ENCODE measurements at regions not wholly inside any gene's neighbourhood (a gene's known extent, or its start where the extent isn't known, plus 50 kb on each side); places are given as distances from the start of the nearest gene placed in this dataset.

DNA sequence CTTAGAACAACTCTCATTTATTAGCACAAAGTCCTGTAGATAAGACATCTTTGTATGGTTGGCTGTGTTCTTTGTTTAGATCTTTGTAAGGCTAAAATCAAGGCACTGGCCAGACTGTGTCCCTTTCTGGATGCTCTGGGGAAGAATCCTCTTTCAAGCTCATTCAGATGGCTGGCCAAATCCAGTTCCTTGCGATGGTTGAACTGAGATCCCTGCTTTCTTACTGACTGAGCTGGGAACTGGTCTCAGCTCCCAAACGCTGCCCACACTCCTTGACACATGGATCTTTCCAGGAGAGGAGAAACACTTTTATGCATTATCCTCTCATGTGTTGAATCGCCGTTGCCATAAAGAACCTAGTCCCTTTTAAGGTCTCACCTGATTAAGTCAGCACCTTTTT lies 586.5 kb upstream of the IGFBP3 start:
- TF ChIP-seq, protein P1, sequence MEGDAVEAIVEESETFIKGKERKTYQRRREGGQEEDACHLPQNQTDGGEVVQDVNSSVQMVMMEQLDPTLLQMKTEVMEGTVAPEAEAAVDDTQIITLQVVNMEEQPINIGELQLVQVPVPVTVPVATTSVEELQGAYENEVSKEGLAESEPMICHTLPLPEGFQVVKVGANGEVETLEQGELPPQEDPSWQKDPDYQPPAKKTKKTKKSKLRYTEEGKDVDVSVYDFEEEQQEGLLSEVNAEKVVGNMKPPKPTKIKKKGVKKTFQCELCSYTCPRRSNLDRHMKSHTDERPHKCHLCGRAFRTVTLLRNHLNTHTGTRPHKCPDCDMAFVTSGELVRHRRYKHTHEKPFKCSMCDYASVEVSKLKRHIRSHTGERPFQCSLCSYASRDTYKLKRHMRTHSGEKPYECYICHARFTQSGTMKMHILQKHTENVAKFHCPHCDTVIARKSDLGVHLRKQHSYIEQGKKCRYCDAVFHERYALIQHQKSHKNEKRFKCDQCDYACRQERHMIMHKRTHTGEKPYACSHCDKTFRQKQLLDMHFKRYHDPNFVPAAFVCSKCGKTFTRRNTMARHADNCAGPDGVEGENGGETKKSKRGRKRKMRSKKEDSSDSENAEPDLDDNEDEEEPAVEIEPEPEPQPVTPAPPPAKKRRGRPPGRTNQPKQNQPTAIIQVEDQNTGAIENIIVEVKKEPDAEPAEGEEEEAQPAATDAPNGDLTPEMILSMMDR (IDR thresholded peaks at IDR 0.05): no peak

DNA sequence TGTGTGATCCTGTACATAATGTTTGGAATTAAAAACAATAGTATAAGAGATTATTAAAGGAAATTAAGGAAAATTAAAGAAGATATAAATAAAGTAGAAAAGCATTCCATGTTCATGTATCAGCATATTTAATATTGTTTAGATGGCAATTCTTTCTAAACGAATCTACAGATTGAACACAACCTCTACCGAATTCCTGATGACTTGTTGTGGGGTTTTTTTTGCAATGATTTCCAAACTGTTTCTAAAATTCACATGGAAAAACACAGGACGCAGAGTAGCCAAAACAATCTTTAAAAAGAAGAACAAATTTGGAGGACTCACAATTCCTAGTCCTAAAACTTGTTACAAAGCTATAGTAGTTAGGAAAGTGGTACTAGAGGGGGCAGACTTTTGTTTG lies 573.4 kb upstream of the IGFBP3 start:
- TF ChIP-seq, protein P1 (IDR thresholded peaks at IDR 0.05): no peak

DNA sequence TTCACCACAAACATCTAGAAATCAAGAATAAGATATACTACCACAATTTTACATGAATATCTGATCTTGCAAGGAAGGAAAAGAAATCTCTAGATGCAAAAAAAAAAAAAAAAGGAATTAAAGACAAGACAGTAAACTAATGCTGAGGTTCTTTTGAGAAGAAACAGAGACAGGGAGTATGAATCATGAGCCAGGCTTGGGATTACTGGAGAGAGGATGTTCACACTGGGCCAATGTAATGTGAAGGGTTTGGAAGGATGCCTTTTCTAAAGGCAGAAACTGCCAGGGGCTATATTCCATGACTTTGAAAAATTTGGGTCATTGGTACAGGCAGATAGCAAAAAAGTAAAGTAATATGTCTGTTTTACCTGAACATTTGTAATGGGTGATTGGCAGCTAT lies 573.0 kb upstream of the IGFBP3 start:
- TF ChIP-seq, protein P1 (IDR thresholded peaks at IDR 0.05): no peak

DNA sequence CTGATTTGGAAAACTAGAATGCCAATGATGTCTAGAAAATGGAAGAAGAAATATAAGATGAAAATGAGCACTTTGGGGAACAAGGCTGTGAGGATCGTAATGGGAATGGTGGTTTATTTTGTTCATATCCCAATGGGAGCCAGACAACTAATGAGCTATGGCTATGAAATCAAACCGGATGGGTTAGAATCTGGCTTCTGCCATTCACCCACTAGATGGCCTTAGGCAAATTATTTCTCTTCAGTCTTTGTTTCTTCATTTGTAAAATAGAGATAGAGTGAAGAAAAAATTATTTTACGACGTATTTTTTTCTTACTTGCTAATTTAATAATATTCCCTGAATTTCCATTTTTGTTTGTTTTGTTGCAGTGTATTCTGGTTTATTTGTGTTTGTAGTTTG lies 572.1 kb upstream of the IGFBP3 start:
- TF ChIP-seq, protein P1 (IDR thresholded peaks at IDR 0.05): peak; percentile 41; the same call in 1 of the 2 replicates

DNA sequence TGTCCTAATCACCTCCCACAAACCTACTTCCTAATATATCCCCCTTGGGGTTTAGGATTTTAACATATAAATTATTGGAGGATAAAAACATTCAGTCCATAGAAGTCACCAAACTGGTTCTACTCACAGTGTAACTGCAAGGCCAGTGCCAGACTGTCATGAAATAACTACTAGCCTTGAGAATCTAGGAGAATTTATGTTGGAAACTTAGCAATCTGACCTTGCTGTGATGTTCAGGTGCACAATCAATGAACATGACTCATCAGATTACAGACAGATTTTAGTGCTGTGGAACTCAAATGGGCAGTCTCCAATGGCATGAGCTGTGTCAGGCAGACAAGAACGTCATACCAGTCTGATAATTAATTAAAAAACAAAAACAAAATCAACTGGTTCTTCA lies 571.4 kb upstream of the IGFBP3 start:
- TF ChIP-seq, protein P1 (IDR thresholded peaks at IDR 0.05): no peak

DNA sequence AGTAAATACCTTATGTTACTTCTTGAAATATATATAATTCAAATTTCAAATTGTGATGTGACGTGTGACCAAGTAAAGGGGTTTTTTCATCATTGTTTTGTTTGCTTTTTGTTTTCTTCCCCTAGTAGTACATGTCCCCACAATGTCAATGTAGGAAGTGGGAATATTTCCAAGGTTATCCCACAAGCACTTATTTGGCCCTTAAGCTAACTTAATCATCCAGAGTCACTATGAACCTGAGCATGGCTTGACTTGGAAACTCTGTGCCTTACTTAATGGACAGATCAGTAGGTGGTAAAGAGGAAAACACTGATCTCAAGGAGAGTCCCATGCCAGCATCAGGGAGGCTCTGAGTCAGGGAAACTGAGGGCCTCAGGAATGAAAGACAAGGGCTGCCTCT lies 569.3 kb upstream of the IGFBP3 start:
- TF ChIP-seq, protein P1 (IDR thresholded peaks at IDR 0.05): no peak

DNA sequence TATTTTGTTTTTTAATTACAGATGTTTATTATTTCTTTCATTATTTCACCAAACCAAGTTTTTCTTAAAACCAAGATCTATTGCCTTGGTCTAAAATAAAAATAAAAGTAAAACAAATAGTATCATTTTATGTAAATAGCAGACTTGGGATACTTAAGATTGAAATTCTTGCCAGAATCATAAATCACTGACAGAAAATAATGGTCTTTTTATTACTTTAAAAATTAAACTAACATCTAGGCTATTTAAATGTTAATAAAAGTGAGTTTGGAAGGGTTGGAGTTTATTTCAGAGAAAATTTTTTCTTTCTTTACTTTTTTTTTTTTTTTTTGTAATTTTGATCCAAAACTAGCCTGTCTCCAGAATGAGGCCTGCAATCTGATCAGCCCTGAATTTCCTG lies 568.0 kb upstream of the IGFBP3 start:
- TF ChIP-seq, protein P1 (IDR thresholded peaks at IDR 0.05): no peak

DNA sequence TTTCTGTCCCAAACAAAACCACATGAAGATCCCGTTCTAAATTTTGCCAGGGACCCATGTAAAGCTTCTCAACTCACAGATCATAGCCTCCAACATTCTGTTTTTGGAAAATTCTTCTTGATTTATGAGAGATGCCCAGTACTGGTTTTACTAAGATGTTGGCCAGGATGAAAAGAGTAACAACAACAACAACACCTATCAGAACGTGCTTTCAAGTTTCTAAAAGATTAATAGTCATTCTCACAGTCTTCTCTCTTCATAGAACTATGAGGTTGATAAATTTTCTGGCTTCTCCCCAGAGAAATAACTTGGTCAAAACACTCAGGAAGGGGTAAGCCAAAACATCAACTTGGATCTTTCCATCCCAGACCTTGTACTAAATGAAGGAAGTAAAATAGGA lies 567.5 kb upstream of the IGFBP3 start:
- TF ChIP-seq, protein P1 (IDR thresholded peaks at IDR 0.05): no peak

Measured in LNCAP (cell line).